ENCODE measurements at regions not wholly inside any gene's neighbourhood (a gene's known extent, or its start where the extent isn't known, plus 50 kb on each side); places are given as distances from the start of the nearest gene placed in this dataset.

- intact Hi-C loops (cut with micrococcal nuclease; ENCODE audit: unreplicated experiment) = no loop called here
- Histone ChIP-seq H2AFZ (ENCODE audit: low read length) (no peak overlapping the region), H3K4me2 (ENCODE audit: low read length) (no peak overlapping the region), H3K4me3 (ENCODE audit: low read depth, low read length, poor library complexity, severe bottlenecking) (no peak overlapping the region), H3K36me3 (ENCODE audit: insufficient read depth, low read length) (no peaks in the 10 kb centered on the region), H3K9me3 (ENCODE audit: low read length) (no peaks in the 10 kb centered on the region), H3K9me2 (ENCODE audit: insufficient read depth, low read length) (no peaks in the 10 kb centered on the region), H4K20me1 (ENCODE audit: insufficient read depth, low read length) (no peaks in the 10 kb centered on the region), H3K27ac (ENCODE audit: low read depth, low read length, poor library complexity, severe bottlenecking) (no peak overlapping the region), H3K79me2 (ENCODE audit: insufficient read depth, low read depth, low read length) (no peaks in the 10 kb centered on the region), H3K4me1 (ENCODE audit: insufficient read depth, low read length, poor library complexity, severe bottlenecking) (no peaks in the 10 kb centered on the region)
- DNase-seq (ENCODE audit: low spot score) = no peak
- POLR2A ChIA-PET = no interaction called here
- CTCF ChIA-PET (ENCODE audit: unreplicated experiment) = no interaction called here
- TF ChIP-seq CTCF (conservative IDR thresholded peaks at IDR 0.05; ENCODE audit: low read length) = no peak
- BruUV-seq (replicated peaks) = no TSS peak
Observed at GRCh38 chr16:66054095-66054494, 312.4 kb upstream of the CDH5 start.

GRCh38 chr16:66052745-66053144 lies 313.7 kb upstream of the CDH5 start:
- no peak overlapping the region for H3K27ac ChIP-seq (ENCODE audit: low read depth, low read length, poor library complexity, severe bottlenecking)
- no peaks in the 10 kb centered on the region for H4K20me1 ChIP-seq (ENCODE audit: insufficient read depth, low read length)
- H3K36me3 ChIP-seq (ENCODE audit: insufficient read depth, low read length) = no peaks in the 10 kb centered on the region
- ChIA-PET CTCF (ENCODE audit: unreplicated experiment) (no interaction called here), POLR2A (no interaction called here)
- H3K4me2 ChIP-seq (ENCODE audit: low read length) = no peak overlapping the region
- intact Hi-C loops (cut with micrococcal nuclease; ENCODE audit: unreplicated experiment) = no loop called here
- no peak for TF ChIP-seq EZH2phosphoT487 (IDR thresholded peaks at IDR 0.05; ENCODE audit: borderline replicate concordance, low read depth, low read length)
- no peak for TF ChIP-seq CTCF (conservative IDR thresholded peaks at IDR 0.05; ENCODE audit: low read length)
- no TSS peak for BruUV-seq (replicated peaks)
- H3K9me3 ChIP-seq (ENCODE audit: low read length) = no peaks in the 10 kb centered on the region
- H2AFZ ChIP-seq (ENCODE audit: low read length) = no peak overlapping the region
- no peaks in the 10 kb centered on the region for H3K79me2 ChIP-seq (ENCODE audit: insufficient read depth, low read depth, low read length)
- H3K4me3 ChIP-seq (ENCODE audit: low read depth, low read length, poor library complexity, severe bottlenecking) = no peak overlapping the region
- no peaks in the 10 kb centered on the region for H3K4me1 ChIP-seq (ENCODE audit: insufficient read depth, low read length, poor library complexity, severe bottlenecking)
- H3K9me2 ChIP-seq (ENCODE audit: insufficient read depth, low read length) = no peaks in the 10 kb centered on the region
- DNase-seq (ENCODE audit: low spot score) = no peak

- H3K27ac ChIP-seq (ENCODE audit: low read depth, low read length, poor library complexity, severe bottlenecking) = no peak overlapping the region
- H3K36me3 ChIP-seq (ENCODE audit: insufficient read depth, low read length) = no peaks in the 10 kb centered on the region
- no peaks in the 10 kb centered on the region for H3K79me2 ChIP-seq (ENCODE audit: insufficient read depth, low read depth, low read length)
- intact Hi-C loops (cut with micrococcal nuclease; ENCODE audit: unreplicated experiment) = no loop called here
- CTCF ChIA-PET (ENCODE audit: unreplicated experiment) = no interaction called here
- H3K4me3 ChIP-seq (ENCODE audit: low read depth, low read length, poor library complexity, severe bottlenecking) = no peak overlapping the region
- H3K9me3 ChIP-seq (ENCODE audit: low read length) = no peaks in the 10 kb centered on the region
- no peak overlapping the region for H3K4me2 ChIP-seq (ENCODE audit: low read length)
- POLR2A ChIA-PET = no interaction called here
- H2AFZ ChIP-seq (ENCODE audit: low read length) = no peak overlapping the region
- H3K9me2 ChIP-seq (ENCODE audit: insufficient read depth, low read length) = no peaks in the 10 kb centered on the region
- no peak for TF ChIP-seq CTCF (conservative IDR thresholded peaks at IDR 0.05; ENCODE audit: low read length)
- no peak for TF ChIP-seq EZH2phosphoT487 (IDR thresholded peaks at IDR 0.05; ENCODE audit: borderline replicate concordance, low read depth, low read length)
- no peaks in the 10 kb centered on the region for H4K20me1 ChIP-seq (ENCODE audit: insufficient read depth, low read length)
- no TSS peak for BruUV-seq (replicated peaks)
- DNase-seq (ENCODE audit: low spot score) = no peak
- H3K4me1 ChIP-seq (ENCODE audit: insufficient read depth, low read length, poor library complexity, severe bottlenecking) = no peaks in the 10 kb centered on the region
Observed at GRCh38 chr16:66050991-66051390, 315.5 kb upstream of the CDH5 start.
